ENCODE measurements at regions not wholly inside any gene's neighbourhood (a gene's known extent, or its start where the extent isn't known, plus 50 kb on each side); places are given as distances from the start of the nearest gene placed in this dataset.

- TF ChIP-seq ZFAT (CRISPR knock-in tag; conservative IDR thresholded peaks at IDR 0.05) (no peak), ZNF234 (CRISPR knock-in tag; conservative IDR thresholded peaks at IDR 0.05) (no peak), AGO1 (IDR thresholded peaks at IDR 0.05; ENCODE audit: low read depth, low read length, poor library complexity, severe bottlenecking) (no peak), PCBP2 (optimal IDR thresholded peaks at IDR 0.05; ENCODE audit: low read depth, low read length, poor library complexity, severe bottlenecking) (no peak)
- Histone ChIP-seq H3K79me2 (ENCODE audit: insufficient read depth, low read length) (no peaks in the 10 kb centered on the region), H3K27me3 (ENCODE audit: control insufficient read depth in 1 of 2, insufficient read depth in 2 of 2, low read length in 2 of 2) (no peaks in the 10 kb centered on the region), H3K36me3 (replicated peaks in 1 of 2; ENCODE audit: control insufficient read depth in 1 of 2, insufficient read depth in 2 of 2, low read length in 2 of 2) (no peaks in the 10 kb centered on the region), H3K4me2 (ENCODE audit: low read depth, low read length) (no peak overlapping the region), H3K4me3 (replicated peaks in 1 of 3; ENCODE audit: insufficient read depth in 1 of 3, low read depth in 2 of 3, low read length in 3 of 3) (no peak overlapping the region), H3K27ac (ENCODE audit: extremely low read length, insufficient read depth, low read length) (no peak overlapping the region), H4K20me1 (ENCODE audit: insufficient read depth, low read length) (no peaks in the 10 kb centered on the region), H2AFZ (ENCODE audit: low read length) (no peak overlapping the region), H3K9me3 (ENCODE audit: low read length) (no peaks in the 10 kb centered on the region; the same call in 1 of the 2 replicates), H3K4me1 (ENCODE audit: insufficient read depth, low read length) (no peaks in the 10 kb centered on the region), H3K9ac (ENCODE audit: insufficient read depth, low read depth, low read length) (no peak overlapping the region)
- no peak for FAIRE-seq
- no peak for DNase-seq (ENCODE audit: low spot score)
- intact Hi-C loops (cut with micrococcal nuclease; ENCODE audit: unreplicated experiment): no loop called here
- BruUV-seq (replicated peaks): no TSS peak
- ChIA-PET POLR2A (no interaction called here), CTCF (ENCODE audit: low intra/inter-chr PET ratio, low total read pairs) (no interaction called here)
- in situ Hi-C loops (cut with HindIII; ENCODE audit: extremely low pct_ligation_motif_present, low pct_unique_long_range_greater_than_20kb): no loop called here
- ATAC-seq: no peak
Measured at GRCh38 chr13:59166174-59166573, 997.6 kb downstream of the DIAPH3 start.

- ATAC-seq: no peak
- DNase-seq (ENCODE audit: low spot score): no peak
- Histone ChIP-seq H2AFZ (ENCODE audit: low read length) (no peak overlapping the region), H3K4me1 (ENCODE audit: insufficient read depth, low read length) (no peaks in the 10 kb centered on the region), H3K27ac (ENCODE audit: extremely low read length, insufficient read depth, low read length) (no peak overlapping the region), H4K20me1 (ENCODE audit: insufficient read depth, low read length) (no peaks in the 10 kb centered on the region), H3K36me3 (replicated peaks in 1 of 2; ENCODE audit: control insufficient read depth in 1 of 2, insufficient read depth in 2 of 2, low read length in 2 of 2) (no peaks in the 10 kb centered on the region), H3K79me2 (ENCODE audit: insufficient read depth, low read length) (no peaks in the 10 kb centered on the region), H3K27me3 (ENCODE audit: control insufficient read depth in 1 of 2, insufficient read depth in 2 of 2, low read length in 2 of 2) (no peaks in the 10 kb centered on the region), H3K9ac (ENCODE audit: insufficient read depth, low read depth, low read length) (no peak overlapping the region), H3K4me3 (replicated peaks in 1 of 3; ENCODE audit: insufficient read depth in 1 of 3, low read depth in 2 of 3, low read length in 3 of 3) (no peak overlapping the region), H3K4me2 (ENCODE audit: low read depth, low read length) (no peak overlapping the region), H3K9me3 (ENCODE audit: low read length) (no peaks in the 10 kb centered on the region)
- FAIRE-seq: no peak
- TF ChIP-seq KLF13 (CRISPR knock-in tag; IDR thresholded peaks at IDR 0.05) (no peak), ZNF776 (CRISPR knock-in tag; IDR thresholded peaks at IDR 0.05) (no peak), SMAD3 (CRISPR knock-in tag; IDR thresholded peaks at IDR 0.05) (no peak), ZNF3 (CRISPR knock-in tag; IDR thresholded peaks at IDR 0.05) (no peak), TEF (CRISPR knock-in tag; IDR thresholded peaks at IDR 0.05) (no peak)
- 0% methylated on average over 4 of the region's 4 CpGs for WGBS (ENCODE audit: low lambda C conversion rate)
- intact Hi-C loops (cut with micrococcal nuclease; ENCODE audit: unreplicated experiment): no loop called here
- CTCF ChIA-PET (ENCODE audit: low intra/inter-chr PET ratio, low total read pairs): no interaction called here
- in situ Hi-C loops (cut with HindIII; ENCODE audit: extremely low pct_ligation_motif_present, low pct_unique_long_range_greater_than_20kb): no loop called here
- no TSS peak for BruUV-seq (replicated peaks)
- POLR2A ChIA-PET: no interaction called here
Measured at GRCh38 chr13:59172076-59172475, 991.7 kb downstream of the DIAPH3 start.

Data from HepG2 (cell line).